ENCODE measurements at regions not wholly inside any gene's neighbourhood (a gene's known extent, or its start where the extent isn't known, plus 50 kb on each side); places are given as distances from the start of the nearest gene placed in this dataset.
"Not testable (repeated sequence)": the region's sequence is repeated elsewhere in the genome, so short reads cannot be mapped to it uniquely, and the experiment has no call there.

DNA sequence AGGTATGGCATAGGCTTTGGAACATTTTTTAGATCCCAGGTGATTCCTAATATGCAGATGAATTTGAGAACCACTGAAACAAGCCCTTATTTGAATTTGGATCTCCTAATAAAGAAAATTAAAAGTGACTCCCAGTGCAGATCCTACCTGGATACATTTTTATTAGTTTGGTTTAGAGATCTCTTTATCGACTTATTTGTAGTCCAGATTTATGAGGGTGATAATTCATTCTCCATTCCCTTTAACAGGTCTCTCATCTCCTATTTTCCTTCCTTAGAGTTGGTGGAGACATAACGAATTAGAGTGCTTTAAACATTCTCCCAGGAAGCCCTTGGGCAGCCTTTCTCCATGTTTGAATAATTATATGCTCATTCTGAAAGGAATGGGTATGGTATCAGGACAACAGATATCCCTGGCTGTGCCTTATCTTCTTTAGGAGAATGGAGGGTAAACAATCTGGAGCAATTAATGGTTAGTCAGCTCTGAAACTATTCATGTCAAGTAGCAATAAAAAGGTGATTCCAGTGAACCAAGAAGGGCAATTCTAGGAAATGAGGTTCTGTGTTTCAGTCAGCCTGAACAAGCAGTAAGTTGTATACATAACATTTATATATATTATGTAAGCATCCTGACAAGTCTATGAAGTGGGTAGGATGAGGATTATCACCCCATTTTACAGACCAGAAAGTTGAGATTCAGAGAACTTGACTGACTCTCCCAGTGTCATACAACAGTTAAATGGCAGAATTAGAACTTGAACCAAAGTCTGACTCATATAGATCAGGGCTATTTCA, 53.9 kb upstream of the RCE1 start:
- DNase-seq (ENCODE audit: low read depth, low spot score): no peak

DNA sequence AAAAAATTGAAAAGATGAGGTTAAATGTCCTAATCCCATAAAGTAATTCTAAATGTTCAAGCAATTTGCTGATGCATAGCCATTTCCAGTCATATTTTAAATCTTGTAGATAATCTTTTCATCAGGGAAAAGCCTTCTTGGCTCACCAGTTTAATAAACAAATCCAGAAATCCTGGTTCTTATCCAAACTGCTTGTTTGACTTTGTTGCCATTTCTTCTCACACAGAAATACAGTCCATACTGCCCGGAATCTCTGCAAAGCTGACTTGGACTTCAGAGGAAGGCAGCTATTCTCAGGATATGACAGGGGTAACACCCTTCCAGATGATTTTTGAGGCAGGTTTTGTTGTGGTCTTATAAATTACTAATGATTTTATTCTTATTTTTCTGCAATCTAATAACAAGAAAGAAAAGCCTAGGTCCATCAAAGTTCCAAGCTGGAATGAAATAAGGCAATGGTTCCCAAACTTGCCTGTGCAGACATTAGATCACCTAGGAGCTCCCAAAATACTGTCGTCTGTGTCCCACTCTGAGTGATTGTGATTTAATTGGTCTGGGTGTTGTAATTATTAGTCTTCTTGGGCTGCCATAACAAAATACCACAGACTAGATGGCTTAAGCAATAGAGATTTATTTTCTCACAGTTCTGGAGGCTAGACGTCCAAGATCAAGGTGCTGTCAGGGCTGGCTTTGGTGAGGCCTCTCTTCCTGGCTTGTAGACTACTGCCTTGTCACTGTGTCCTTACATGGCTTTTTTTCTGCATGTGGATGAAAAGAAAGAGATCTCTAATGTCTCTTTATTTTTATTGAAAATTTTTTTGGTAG, 55.1 kb upstream of the RCE1 start:
- no peak for DNase-seq (ENCODE audit: low read depth, low spot score)

DNA sequence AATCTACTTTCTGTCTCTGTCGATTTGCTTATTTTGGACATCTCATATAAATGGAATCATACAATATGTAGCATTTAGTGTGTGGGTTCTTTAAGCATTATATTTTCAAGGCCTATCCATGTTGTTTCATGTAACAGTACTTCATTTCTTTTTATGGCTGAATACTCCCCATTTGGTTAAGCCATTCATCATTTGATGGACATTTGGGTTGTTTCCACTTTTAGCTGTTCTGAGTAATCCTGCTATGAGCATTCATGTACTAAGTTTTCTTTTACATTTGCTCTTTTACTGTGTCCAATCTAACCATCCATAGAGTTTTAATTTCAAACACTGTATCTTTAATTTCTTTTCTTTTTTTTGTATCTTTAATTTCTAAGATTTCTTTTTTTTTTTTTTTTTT, 55.6 kb upstream of the SPTBN2 start:
- peak; percentile 26 for DNase-seq (ENCODE audit: low read depth, low spot score)

DNA sequence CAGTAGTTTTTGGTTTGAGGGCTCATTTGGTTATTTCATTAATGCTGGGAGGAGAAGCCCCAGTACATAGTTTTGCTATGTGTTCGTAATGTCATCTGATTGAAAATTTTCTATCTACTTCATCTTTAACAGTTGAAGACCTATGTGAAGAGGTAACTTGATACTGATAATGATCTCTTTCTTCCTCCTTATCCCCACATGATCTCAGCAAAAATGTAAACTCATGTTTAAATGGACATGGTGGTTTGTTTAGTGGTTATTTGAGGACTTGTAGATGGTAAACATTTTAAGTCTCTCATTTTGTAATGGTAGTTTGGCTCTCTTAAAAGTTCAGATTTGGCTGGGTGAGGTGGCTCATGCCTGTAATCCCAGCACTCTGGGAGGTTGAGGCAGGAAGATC, 53.7 kb upstream of the SPTBN2 start:
- no peak for DNase-seq (ENCODE audit: low read depth, low spot score)

DNA sequence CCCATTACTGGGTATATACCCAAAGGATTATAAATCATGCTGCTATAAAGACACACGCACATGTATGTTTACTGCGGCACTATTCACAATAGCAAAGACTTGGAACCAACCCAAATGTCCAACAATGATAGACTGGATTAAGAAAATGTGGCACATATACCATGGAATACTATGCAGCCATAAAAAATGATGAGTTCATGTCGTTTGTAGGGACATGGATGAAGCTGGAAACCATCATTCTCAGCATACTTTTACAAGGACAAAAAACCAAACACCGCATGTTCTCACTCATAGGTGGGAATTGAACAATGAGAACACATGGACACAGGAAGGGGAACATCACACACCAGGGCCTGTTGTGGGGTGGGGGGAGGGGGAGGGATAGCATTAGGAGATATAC, 50.6 kb upstream of the SPTBN2 start:
- DNase-seq (ENCODE audit: low read depth, low spot score): not testable (repeated sequence)
